GM10248 (cell line): ENCODE measurements at regions not wholly inside any gene's neighbourhood (a gene's known extent, or its start where the extent isn't known, plus 50 kb on each side); places are given as distances from the start of the nearest gene placed in this dataset.
"Not testable (repeated sequence)": the region's sequence is repeated elsewhere in the genome, so short reads cannot be mapped to it uniquely, and the experiment has no call there.

Experiments
- CTCF ChIA-PET: fragments of 300-600 bp; sonication (Branson Sonifier 250); formaldehyde crosslinking; extraction: SDS; loops from one replicate; lab custom pipeline; 2021; ENCODE audit warnings: antibody characterized with exemption; lab: Yijun Ruan, JAX
- POLR2A ChIA-PET: fragments of 350-650 bp; sonication (Branson Sonifier 250); formaldehyde crosslinking; extraction: SDS; loops from one replicate; lab custom pipeline; 2020; ENCODE audit warnings: antibody characterized with exemption; lab: Yijun Ruan, JAX
- DNase-seq: peaks from one replicate; pipeline ENCODE4 v3.0.0; 2012; ENCODE audit errors: extremely low spot score
- TF ChIP-seq, protein P1 (sequence below): IDR thresholded peaks from 2 replicates; pipeline ENCODE4 v1.5.1; 2012; ENCODE audit warnings: mild to moderate bottlenecking, low read depth; ENCODE audit errors: extremely low read depth, missing control alignments, control extremely low read depth

GRCh38 chr11:11207428-11207827 is 145.6 kb downstream of the CSNK2A3 start:
- TF ChIP-seq, protein P1, sequence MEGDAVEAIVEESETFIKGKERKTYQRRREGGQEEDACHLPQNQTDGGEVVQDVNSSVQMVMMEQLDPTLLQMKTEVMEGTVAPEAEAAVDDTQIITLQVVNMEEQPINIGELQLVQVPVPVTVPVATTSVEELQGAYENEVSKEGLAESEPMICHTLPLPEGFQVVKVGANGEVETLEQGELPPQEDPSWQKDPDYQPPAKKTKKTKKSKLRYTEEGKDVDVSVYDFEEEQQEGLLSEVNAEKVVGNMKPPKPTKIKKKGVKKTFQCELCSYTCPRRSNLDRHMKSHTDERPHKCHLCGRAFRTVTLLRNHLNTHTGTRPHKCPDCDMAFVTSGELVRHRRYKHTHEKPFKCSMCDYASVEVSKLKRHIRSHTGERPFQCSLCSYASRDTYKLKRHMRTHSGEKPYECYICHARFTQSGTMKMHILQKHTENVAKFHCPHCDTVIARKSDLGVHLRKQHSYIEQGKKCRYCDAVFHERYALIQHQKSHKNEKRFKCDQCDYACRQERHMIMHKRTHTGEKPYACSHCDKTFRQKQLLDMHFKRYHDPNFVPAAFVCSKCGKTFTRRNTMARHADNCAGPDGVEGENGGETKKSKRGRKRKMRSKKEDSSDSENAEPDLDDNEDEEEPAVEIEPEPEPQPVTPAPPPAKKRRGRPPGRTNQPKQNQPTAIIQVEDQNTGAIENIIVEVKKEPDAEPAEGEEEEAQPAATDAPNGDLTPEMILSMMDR = no peak
- POLR2A ChIA-PET = no interaction called here
- no peak for DNase-seq
- CTCF ChIA-PET = interaction anchor here (1.6 to 1.7 kb wide), 2 partner anchors 11 to 170 kb away, joined by 4 to 10 read pairs; no protein-coding TSS in a partner anchor

DNA sequence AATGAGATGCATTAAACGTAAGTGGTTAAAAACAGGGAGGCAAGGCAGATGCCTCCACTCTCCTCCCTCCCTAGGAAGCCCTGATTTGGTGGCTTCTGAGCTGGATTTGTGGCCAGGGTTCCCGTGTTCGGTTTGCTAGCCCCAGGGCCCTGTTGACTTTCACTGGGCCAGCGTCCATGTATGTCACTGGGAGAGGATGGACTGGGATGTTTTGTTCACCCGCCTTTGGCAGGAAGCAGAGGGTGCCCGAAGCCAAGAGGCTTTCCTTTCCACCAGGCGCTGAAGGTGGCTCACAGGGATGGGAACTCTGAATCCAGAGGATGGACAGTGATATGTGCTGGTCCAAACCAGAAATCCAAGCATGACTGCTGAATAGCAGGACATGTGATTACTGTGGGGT is 146.6 kb downstream of the CSNK2A3 start:
- CTCF ChIA-PET = interaction anchor here (1.7 kb wide), 1 partner anchor 169 kb away, joined by 10 read pairs; no protein-coding TSS in a partner anchor
- no peak for DNase-seq
- TF ChIP-seq, protein P1 = no peak
- POLR2A ChIA-PET = no interaction called here

DNA sequence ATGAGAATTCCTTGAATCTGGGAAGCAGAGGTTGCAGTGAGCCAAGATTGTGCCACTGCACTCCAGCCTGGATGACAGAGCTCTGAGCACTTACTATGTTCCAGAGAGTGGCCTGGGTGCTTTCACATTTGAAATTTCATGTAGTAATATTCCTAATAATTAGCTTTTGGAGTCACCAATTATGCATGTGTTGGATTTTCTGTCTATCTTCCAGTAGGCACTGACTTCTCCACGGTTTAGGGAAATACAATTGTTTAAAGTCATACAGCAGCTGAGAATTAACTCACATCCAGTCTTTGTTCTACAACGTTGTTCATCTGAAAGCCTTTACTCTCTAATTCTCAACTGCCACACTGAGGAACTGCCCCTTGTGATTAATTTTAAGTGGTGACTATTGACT is 150.2 kb downstream of the CSNK2A3 start:
- no peak for DNase-seq
- CTCF ChIA-PET = no interaction called here
- TF ChIP-seq, protein P1 = no peak
- POLR2A ChIA-PET = no interaction called here

GRCh38 chr11:11201302-11201701 is 151.7 kb downstream of the CSNK2A3 start:
- CTCF ChIA-PET, POLR2A ChIA-PET, DNase-seq: not testable (repeated sequence)

DNA sequence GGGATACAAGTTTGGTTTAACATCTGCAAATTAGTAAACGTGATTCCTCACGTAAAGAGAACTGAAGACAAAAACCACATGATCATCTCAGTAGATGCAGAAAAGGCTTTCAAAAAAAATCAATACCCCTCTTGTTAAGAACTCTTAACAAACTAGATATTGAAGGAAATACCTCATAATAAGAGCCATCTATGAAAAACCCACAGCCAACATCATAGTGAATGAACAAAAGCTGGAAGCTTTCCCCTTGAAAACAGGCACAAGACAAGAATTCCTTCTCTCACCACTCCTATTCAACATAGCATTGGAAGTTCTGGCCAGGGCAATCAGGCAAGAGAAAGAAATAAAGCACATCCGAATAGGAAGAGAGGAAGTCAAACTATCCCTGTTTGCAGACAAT is 160.5 kb downstream of the CSNK2A3 start:
- ChIA-PET POLR2A (no interaction called here), CTCF (interaction anchor here (0.9 kb wide), 1 partner anchor 15 kb away, joined by 3 read pairs; no protein-coding TSS in a partner anchor)
- TF ChIP-seq, protein P1 = no peak
- DNase-seq = no peak

- POLR2A ChIA-PET = no interaction called here
- CTCF ChIA-PET = no interaction called here
- TF ChIP-seq, protein P1 = no peak
- DNase-seq = no peak
These were observed 163.5 kb downstream of the CSNK2A3 start for GRCh38 chr11:11189506-11189905.

DNA sequence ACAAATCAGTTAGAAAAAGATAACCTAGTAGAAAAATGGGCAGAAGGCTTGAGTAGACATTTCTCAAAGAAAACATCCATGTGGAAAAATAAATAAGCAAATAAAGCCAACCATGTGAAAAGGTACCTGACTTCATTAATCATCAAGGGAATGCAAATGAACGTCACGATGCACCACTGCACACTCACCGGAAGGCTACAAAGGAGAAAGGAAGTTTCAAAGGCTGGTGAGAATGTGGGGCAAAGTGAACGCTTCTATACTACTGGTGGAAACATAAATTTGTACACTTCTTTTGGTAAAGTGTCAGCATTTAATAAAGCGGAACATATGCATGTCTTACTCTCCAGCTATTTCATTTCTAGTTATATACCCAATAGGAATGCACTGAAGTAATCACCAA is 166.8 kb downstream of the CSNK2A3 start:
- TF ChIP-seq, protein P1 = no peak
- no peak for DNase-seq
- ChIA-PET POLR2A (no interaction called here), CTCF (no interaction called here)
